ENCODE measurements at regions not wholly inside any gene's neighbourhood (a gene's known extent, or its start where the extent isn't known, plus 50 kb on each side); places are given as distances from the start of the nearest gene placed in this dataset.

- TF ChIP-seq, protein P1, sequence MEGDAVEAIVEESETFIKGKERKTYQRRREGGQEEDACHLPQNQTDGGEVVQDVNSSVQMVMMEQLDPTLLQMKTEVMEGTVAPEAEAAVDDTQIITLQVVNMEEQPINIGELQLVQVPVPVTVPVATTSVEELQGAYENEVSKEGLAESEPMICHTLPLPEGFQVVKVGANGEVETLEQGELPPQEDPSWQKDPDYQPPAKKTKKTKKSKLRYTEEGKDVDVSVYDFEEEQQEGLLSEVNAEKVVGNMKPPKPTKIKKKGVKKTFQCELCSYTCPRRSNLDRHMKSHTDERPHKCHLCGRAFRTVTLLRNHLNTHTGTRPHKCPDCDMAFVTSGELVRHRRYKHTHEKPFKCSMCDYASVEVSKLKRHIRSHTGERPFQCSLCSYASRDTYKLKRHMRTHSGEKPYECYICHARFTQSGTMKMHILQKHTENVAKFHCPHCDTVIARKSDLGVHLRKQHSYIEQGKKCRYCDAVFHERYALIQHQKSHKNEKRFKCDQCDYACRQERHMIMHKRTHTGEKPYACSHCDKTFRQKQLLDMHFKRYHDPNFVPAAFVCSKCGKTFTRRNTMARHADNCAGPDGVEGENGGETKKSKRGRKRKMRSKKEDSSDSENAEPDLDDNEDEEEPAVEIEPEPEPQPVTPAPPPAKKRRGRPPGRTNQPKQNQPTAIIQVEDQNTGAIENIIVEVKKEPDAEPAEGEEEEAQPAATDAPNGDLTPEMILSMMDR (IDR thresholded peaks at IDR 0.05) = no peak
- TF ChIP-seq POLR2A (IDR thresholded peaks at IDR 0.05) = no peak
These were observed 74.4 kb upstream of the TANC2 start for GRCh38 chr17:62891659-62892058.

Data from body of pancreas (tissue), 4 donors.